ENCODE measurements at regions not wholly inside any gene's neighbourhood (a gene's known extent, or its start where the extent isn't known, plus 50 kb on each side); places are given as distances from the start of the nearest gene placed in this dataset.

- Histone ChIP-seq H3K9me3 (ENCODE audit: insufficient read depth, low read length, severe bottlenecking) (no peaks in the 10 kb centered on the region), H3K27me3 (ENCODE audit: insufficient read depth, low read length, poor library complexity) (no peaks in the 10 kb centered on the region), H3K79me2 (ENCODE audit: insufficient read depth, low read length) (no peaks in the 10 kb centered on the region), H3K36me3 (ENCODE audit: insufficient read depth, low read length) (no peaks in the 10 kb centered on the region), H3K4me2 (ENCODE audit: insufficient read depth, low read length) (no peak overlapping the region), H3K27ac (ENCODE audit: low read length) (no peak overlapping the region), H3K4me3 (ENCODE audit: low read depth in 1 of 2, low read length in 2 of 2) (no peak overlapping the region), H2AFZ (ENCODE audit: low read depth, low read length) (no peak overlapping the region), H4K20me1 (ENCODE audit: insufficient read depth, low read length) (no peaks in the 10 kb centered on the region), H3K4me1 (ENCODE audit: insufficient read depth, low read length) (no peaks in the 10 kb centered on the region), H3K9ac (ENCODE audit: low read depth, low read length) (no peak overlapping the region)
- no peak for ATAC-seq (ENCODE audit: insufficient read depth, low read depth)
- TF ChIP-seq EZH2 (IDR thresholded peaks at IDR 0.05; ENCODE audit: borderline replicate concordance, low read depth, low read length, severe bottlenecking), result no peak
- peak; percentile 37 for TF ChIP-seq CTCF (IDR thresholded peaks at IDR 0.05; ENCODE audit: borderline replicate concordance, extremely low read depth, low read length, poor library complexity, severe bottlenecking)
- DNase-seq, result no peak
These were observed 544.4 kb downstream of the SH2D4B start for GRCh38 chr10:81081887-81082620.

- Histone ChIP-seq H3K4me1 (ENCODE audit: insufficient read depth, low read length) (no peaks in the 10 kb centered on the region), H3K9ac (ENCODE audit: low read depth, low read length) (no peak overlapping the region), H3K36me3 (ENCODE audit: insufficient read depth, low read length) (no peaks in the 10 kb centered on the region), H3K27ac (ENCODE audit: low read length) (no peak overlapping the region), H3K4me3 (ENCODE audit: low read depth in 1 of 2, low read length in 2 of 2) (no peak overlapping the region), H2AFZ (ENCODE audit: low read depth, low read length) (no peak overlapping the region), H3K27me3 (ENCODE audit: insufficient read depth, low read length, poor library complexity) (no peaks in the 10 kb centered on the region), H4K20me1 (ENCODE audit: insufficient read depth, low read length) (no peaks in the 10 kb centered on the region), H3K4me2 (ENCODE audit: insufficient read depth, low read length) (no peak overlapping the region), H3K79me2 (ENCODE audit: insufficient read depth, low read length) (no peaks in the 10 kb centered on the region), H3K9me3 (ENCODE audit: insufficient read depth, low read length, severe bottlenecking) (no peaks in the 10 kb centered on the region)
- no peak for DNase-seq
- TF ChIP-seq EZH2 (IDR thresholded peaks at IDR 0.05; ENCODE audit: borderline replicate concordance, low read depth, low read length, severe bottlenecking) (no peak), CTCF (IDR thresholded peaks at IDR 0.05; ENCODE audit: borderline replicate concordance, extremely low read depth, low read length, poor library complexity, severe bottlenecking) (no peak)
- no peak for ATAC-seq (ENCODE audit: insufficient read depth, low read depth)
These were observed 545.1 kb downstream of the SH2D4B start for GRCh38 chr10:81082621-81083376.

GRCh38 chr10:81093056-81093455 lies 555.4 kb downstream of the SH2D4B start:
- Histone ChIP-seq H3K9me3 (ENCODE audit: insufficient read depth, low read length, severe bottlenecking) (no peaks in the 10 kb centered on the region), H3K36me3 (ENCODE audit: insufficient read depth, low read length) (no peaks in the 10 kb centered on the region), H3K9ac (ENCODE audit: low read depth, low read length) (no peak overlapping the region), H3K27me3 (ENCODE audit: insufficient read depth, low read length, poor library complexity) (no peaks in the 10 kb centered on the region), H2AFZ (ENCODE audit: low read depth, low read length) (no peak overlapping the region), H3K79me2 (ENCODE audit: insufficient read depth, low read length) (no peaks in the 10 kb centered on the region), H3K4me1 (ENCODE audit: insufficient read depth, low read length) (no peaks in the 10 kb centered on the region), H4K20me1 (ENCODE audit: insufficient read depth, low read length) (no peaks in the 10 kb centered on the region), H3K4me2 (ENCODE audit: insufficient read depth, low read length) (no peak overlapping the region), H3K27ac (ENCODE audit: low read length) (no peak overlapping the region), H3K4me3 (ENCODE audit: low read depth in 1 of 2, low read length in 2 of 2) (no peak overlapping the region)
- no peak for TF ChIP-seq EZH2 (IDR thresholded peaks at IDR 0.05; ENCODE audit: borderline replicate concordance, low read depth, low read length, severe bottlenecking)
- no peak for TF ChIP-seq CTCF (IDR thresholded peaks at IDR 0.05; ENCODE audit: borderline replicate concordance, extremely low read depth, low read length, poor library complexity, severe bottlenecking)
- ATAC-seq (ENCODE audit: insufficient read depth, low read depth) (no peak), DNase-seq (no peak)
